Stimulated activated memory B cell treated with anti-CD40 and anti-IgM and Interleukin-4, amounts not matched to agents 10 μg/mL and 1 μg/mL and 100 μg/mL, for 72 hours (primary cell): ENCODE measurements at regions not wholly inside any gene's neighbourhood (a gene's known extent, or its start where the extent isn't known, plus 50 kb on each side); places are given as distances from the start of the nearest gene placed in this dataset.

Source experiments
- ATAC-seq: fragments of 150-1000 bp; cut with Tn5 transposase; 2 replicates; pipeline ENCODE4 v1.10.0; 2021
- H3K27ac Mint-ChIP-seq: one replicate; pipeline ENCODE4 v1.8.0; 2022; ENCODE audit warnings: mild to moderate bottlenecking, mixed read lengths
- H3K27me3 Mint-ChIP-seq: one replicate; pipeline ENCODE4 v1.8.0; 2022; ENCODE audit warnings: mixed read lengths
- H3K36me3 Mint-ChIP-seq: one replicate; pipeline ENCODE4 v1.8.0; 2022; ENCODE audit warnings: mixed read lengths
- H3K4me1 Mint-ChIP-seq: one replicate; pipeline ENCODE4 v1.8.0; 2022; ENCODE audit warnings: mixed read lengths
- H3K4me3 Mint-ChIP-seq: one replicate; pipeline ENCODE4 v1.8.0; 2022; ENCODE audit warnings: mild to moderate bottlenecking, moderate library complexity, mixed read lengths
- H3K9me3 Mint-ChIP-seq: one replicate; pipeline ENCODE4 v1.8.0; 2022; ENCODE audit warnings: mixed read lengths

DNA sequence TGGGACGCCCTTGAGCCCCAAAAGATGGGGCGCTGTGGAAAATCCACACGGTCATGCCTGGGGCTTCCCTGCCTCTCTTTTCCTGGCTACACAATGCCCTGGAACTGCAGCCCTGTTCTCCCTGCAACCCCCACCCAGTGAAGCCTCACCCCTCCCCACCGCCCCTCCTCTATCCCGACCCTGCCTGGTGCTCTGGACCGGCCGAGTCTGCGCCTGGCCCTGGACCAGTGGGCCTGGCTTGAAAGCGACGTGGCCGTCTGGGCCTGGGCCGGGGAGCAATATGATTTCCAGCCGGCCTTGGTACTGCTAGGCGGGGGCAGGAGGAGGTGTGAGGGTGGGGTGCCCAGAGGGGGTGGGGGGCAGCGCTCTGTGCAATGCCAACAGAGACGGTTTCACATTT lies 71.0 kb upstream of the RNU6ATAC start:
- no peaks in the 10 kb centered on the region for H3K4me1 Mint-ChIP-seq
- H3K4me3 Mint-ChIP-seq = no peak overlapping the region
- no peaks in the 10 kb centered on the region for H3K9me3 Mint-ChIP-seq
- no peaks in the 10 kb centered on the region for H3K36me3 Mint-ChIP-seq
- no peak overlapping the region for H3K27ac Mint-ChIP-seq
- no peak for ATAC-seq
- peaks cover 71% of the 10 kb centered on the region for H3K27me3 Mint-ChIP-seq

DNA sequence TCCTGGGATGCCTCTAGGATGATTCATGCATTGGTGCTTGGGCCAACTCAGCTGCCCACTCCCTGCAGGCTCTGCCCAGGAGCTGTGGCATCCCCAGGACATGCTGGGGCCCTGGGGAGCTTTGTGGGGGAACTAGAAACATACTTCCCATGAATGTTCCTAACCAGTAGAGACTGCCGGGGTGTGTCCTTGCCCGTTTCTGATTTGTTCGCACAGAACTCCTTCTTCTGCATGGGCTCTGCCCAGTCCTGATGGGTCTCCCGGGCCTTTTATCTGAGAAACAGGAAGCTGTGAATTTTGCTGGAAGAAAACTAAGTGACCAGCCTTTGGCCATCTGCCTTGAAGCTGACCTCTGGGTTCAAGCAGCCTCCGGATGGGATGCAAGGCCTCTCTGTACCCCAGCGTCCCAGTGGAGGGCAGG lies 71.6 kb upstream of the RNU6ATAC start:
- Mint-ChIP-seq H3K27me3 (peaks cover 70% of the 10 kb centered on the region), H3K4me3 (no peak overlapping the region), H3K9me3 (no peaks in the 10 kb centered on the region), H3K36me3 (no peaks in the 10 kb centered on the region), H3K27ac (no peak overlapping the region), H3K4me1 (no peaks in the 10 kb centered on the region)
- ATAC-seq = no peak

DNA sequence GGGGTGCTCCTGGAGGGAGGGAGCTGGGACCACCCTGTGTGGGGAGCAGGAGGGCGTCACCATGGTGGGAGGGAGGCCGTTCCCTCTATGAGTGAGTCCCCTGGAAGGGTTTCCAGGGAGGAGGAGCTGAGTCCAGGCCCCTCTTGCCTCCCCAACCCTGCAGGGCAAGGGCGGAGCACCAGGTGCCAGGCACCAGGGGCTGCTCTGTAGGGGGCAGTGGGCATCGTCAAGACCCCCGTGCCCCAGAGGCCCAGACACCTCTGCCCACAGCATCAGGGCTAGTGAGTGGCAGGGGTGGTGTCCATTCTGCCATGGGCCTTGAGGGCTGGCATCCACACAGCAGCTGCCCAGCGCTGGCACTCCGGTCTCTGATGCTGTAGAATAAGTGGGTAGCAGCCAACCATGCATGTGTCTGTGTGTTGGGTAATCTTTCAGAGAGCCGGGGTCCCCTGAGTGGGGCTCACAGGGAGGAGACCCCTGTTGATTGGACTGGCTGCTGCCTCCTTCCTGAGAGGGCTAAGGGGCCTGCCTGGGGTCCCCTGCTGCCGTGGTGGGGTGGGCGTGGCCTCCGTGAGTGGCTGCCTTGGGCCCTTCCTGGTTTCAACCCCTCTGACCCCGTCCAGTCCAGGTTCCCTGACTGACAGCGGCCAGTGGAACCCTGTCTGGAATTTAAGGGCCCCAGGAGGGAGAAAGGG lies 72.7 kb upstream of the RNU6ATAC start:
- Mint-ChIP-seq H3K4me3 (no peak overlapping the region), H3K27me3 (peaks cover 59% of the 10 kb centered on the region), H3K36me3 (no peaks in the 10 kb centered on the region), H3K4me1 (no peaks in the 10 kb centered on the region), H3K9me3 (no peaks in the 10 kb centered on the region), H3K27ac (no peak overlapping the region)
- ATAC-seq = no peak

DNA sequence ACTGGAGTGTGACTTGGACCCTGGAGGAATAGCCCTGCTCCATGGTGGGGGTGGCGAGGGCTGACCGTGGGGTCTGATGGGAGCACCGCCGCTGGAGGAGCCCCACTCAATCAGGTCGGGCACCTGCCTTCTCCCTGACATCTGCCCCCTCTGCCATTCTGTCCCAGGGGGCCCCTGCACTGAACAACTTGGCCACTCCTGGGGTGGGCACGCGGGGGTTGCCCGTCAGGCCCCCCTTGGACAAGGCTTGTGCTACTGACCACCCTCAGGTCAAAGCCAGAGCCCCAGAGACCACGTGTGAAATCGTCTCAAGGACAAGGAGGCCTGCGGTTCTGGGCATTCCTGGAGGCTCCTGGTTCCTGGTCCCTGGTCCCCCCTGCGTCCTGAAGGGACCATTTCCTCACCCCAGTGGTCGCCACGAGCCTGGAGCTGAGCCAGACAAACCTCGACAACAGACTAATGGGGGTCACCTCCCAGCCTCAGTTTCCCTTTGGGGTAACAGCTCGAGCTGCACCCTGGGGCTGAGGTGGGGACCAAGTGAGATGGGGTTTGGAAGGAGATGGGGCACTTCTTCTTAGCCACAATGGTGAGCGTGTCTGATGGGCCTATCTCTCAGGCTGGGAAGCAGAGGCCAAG lies 73.4 kb upstream of the RNU6ATAC start:
- H3K9me3 Mint-ChIP-seq = no peaks in the 10 kb centered on the region
- H3K4me3 Mint-ChIP-seq = no peak overlapping the region
- peaks cover 53% of the 10 kb centered on the region for H3K27me3 Mint-ChIP-seq
- no peak overlapping the region for H3K27ac Mint-ChIP-seq
- H3K36me3 Mint-ChIP-seq = no peaks in the 10 kb centered on the region
- no peak for ATAC-seq
- H3K4me1 Mint-ChIP-seq = peaks cover 5% of the 10 kb centered on the region

DNA sequence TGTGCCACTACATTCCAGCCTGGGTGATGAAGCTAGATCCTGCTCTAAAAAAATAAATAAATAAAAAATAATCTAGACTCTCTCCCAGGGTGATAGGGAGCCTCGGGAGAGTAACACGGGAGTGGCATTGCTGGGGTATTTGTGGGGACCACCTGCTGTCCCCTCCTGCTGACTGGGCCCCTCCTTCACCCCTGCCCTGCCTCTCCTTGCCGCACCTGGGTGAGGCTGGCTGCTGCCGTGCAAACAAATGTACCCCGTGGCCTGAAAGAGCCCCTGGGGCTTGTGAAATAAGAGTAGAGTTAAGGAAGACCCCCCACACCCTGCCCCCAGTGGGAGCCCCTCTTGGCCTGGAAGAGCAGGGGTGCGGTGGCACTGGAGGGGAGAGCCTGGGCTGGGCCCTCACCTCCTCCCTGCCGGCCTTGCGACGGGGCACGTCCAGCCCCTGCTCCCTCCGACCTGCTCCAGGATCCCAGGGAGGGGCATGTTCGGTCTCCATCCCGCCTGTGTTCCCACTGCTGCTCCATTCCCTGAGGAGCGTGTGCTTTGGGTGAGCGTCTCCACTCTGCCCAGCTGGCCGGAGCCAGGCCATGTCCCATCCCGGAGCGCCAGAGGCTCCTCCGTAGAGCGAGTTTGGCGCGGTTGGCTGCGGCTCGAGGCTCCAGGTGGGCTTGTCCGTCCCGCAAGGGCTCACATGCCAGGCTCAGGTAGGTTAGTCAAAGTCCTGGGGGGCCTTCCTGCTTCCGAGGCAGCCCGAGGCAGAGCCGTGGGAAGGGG lies 75.0 kb upstream of the RNU6ATAC start:
- H3K36me3 Mint-ChIP-seq = no peaks in the 10 kb centered on the region
- H3K27ac Mint-ChIP-seq = no peak overlapping the region
- H3K4me3 Mint-ChIP-seq = no peak overlapping the region

DNA sequence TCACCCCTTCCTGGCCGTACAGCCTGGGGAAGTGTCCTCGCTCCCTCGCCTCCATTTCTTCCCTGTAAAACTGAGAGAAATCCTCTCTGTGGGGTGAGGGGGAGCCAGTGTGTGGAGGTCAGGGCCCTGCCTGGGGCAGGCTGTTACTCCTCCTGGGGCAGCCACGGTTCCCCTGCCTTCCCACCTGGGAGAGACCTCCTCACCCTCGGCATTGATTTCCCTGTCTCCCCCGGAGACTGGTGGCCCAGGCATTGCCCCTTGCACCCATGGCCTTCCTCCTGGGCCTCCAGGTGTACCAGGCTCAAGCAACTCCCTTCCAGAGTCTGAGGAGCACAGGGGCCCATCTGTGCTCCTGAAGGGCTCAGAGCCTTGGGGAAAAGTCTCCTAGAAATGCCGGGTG lies 75.6 kb upstream of the RNU6ATAC start:
- Mint-ChIP-seq H3K36me3 (no peaks in the 10 kb centered on the region), H3K27ac (no peak overlapping the region), H3K9me3 (peaks cover under 1% of the 10 kb centered on the region), H3K4me3 (no peak overlapping the region), H3K27me3 (peaks cover 32% of the 10 kb centered on the region), H3K4me1 (peaks cover 21% of the 10 kb centered on the region)
- ATAC-seq = no peak

More for the DNA sequence above, 75.0 kb upstream of the RNU6ATAC start:
- H3K9me3 Mint-ChIP-seq = no peaks in the 10 kb centered on the region
- peaks cover 38% of the 10 kb centered on the region for H3K27me3 Mint-ChIP-seq
- ATAC-seq = no peak
- H3K4me1 Mint-ChIP-seq = peaks cover 15% of the 10 kb centered on the region

DNA sequence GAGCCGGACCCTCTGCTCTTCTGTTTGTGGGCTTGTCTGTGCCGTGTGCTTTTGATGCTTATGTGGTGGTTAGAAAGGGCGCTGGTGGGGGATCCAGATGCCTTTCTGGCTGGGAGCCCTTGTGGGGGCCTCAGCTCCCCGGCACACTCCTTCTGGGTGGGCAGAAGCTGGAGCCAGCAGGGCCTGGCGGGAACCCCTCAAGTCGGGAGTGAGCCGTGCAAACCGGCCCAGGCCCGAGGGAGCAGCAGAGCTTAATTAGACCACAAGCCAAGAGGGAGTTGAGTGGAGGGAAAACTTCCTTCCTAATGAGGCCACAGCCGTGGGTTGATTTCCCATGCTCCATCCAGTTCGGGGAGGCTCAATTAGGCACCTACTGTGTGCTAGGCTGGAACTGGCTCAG lies 76.0 kb upstream of the RNU6ATAC start:
- Mint-ChIP-seq H3K36me3 (no peaks in the 10 kb centered on the region), H3K27ac (no peak overlapping the region), H3K27me3 (peaks cover 30% of the 10 kb centered on the region), H3K4me3 (no peak overlapping the region), H3K9me3 (peaks cover 2% of the 10 kb centered on the region), H3K4me1 (peaks cover 25% of the 10 kb centered on the region)
- ATAC-seq = no peak

DNA sequence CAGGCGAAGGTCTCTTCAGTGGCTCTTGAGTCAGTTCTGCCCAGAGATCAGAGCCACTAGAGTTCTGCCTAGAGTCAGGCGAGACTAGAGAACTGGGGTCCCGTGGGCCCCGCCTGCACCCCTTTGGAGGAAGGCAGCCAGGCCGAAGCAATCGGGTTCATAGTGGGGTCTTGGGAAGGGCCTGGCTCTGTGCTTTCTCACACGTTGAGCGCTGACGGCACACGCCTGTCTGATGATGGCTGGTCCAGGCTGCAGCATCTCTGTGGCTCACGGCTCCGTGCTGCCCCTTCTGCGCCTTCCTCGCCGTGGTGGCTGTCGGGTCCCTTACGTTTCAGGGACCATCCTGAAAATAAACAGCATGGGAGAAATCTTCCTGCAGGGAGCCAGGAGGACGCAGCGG lies 78.3 kb upstream of the RNU6ATAC start:
- H3K4me3 Mint-ChIP-seq = no peak overlapping the region
- H3K27me3 Mint-ChIP-seq = peaks cover 28% of the 10 kb centered on the region
- no peak overlapping the region for H3K27ac Mint-ChIP-seq
- H3K36me3 Mint-ChIP-seq = no peaks in the 10 kb centered on the region
- H3K4me1 Mint-ChIP-seq = peaks cover 28% of the 10 kb centered on the region
- ATAC-seq = no peak
- H3K9me3 Mint-ChIP-seq = peaks cover 2% of the 10 kb centered on the region

DNA sequence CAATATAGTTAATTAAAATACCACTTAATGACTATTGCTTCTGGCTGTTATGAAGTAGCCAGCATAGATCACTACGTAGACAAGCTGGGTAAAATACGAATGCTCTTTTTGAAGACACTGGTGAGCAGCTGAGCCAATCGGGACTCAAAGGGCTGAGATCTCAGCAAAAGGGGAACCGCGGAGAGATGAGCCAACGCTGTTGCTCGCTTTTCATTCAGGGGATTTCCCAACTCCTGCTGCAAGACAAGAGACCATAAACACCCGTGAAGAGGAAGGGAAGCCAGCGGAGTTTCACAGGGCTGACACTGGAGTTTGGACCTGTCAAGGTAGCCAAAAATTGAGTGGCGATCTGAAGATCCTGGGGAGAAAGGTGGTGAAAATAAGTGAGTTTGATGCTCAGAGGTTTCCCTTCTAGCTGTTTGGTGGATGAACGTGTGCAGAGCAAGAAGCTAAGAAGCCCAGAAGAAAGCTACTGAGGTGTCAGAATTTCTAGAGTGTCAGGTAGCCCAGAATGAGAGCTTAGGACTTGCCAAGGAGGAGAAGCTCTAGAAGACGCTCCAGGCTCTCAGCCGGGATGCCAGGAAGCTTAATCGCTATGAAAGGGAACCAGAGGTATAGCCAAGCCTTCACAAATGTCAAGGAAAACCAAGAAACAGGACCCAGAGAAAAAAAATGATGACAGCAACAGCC lies 79.6 kb upstream of the RNU6ATAC start:
- peaks cover 33% of the 10 kb centered on the region for H3K4me1 Mint-ChIP-seq
- peak overlapping the region; percentile 47 for H3K4me3 Mint-ChIP-seq
- peak overlapping the region; percentile 29 for H3K27ac Mint-ChIP-seq
- H3K36me3 Mint-ChIP-seq = no peaks in the 10 kb centered on the region
- ATAC-seq = peak; percentile 95
- H3K9me3 Mint-ChIP-seq = peaks cover 7% of the 10 kb centered on the region
- peaks cover 17% of the 10 kb centered on the region for H3K27me3 Mint-ChIP-seq

DNA sequence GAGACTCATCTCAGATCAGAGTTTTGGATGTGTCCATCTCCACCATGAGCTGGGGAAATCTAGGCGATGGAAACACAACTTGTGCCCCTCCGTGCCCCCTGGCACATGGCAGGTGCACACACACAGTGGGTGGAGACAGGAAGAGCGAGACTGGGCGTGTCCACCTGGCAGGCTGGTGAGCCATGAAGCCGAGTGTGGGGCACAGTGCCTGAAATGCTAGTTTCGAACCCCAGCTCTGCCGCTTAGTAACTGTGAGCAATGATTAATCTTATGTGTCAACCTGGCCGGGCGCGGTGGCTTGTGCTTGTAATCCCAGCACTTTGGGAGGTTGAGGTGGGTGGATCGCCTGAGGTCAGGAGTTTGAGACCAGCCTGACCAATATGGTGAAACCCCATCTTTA lies 80.8 kb upstream of the RNU6ATAC start:
- Mint-ChIP-seq H3K4me1 (peaks cover 33% of the 10 kb centered on the region), H3K9me3 (peaks cover 7% of the 10 kb centered on the region)

DNA sequence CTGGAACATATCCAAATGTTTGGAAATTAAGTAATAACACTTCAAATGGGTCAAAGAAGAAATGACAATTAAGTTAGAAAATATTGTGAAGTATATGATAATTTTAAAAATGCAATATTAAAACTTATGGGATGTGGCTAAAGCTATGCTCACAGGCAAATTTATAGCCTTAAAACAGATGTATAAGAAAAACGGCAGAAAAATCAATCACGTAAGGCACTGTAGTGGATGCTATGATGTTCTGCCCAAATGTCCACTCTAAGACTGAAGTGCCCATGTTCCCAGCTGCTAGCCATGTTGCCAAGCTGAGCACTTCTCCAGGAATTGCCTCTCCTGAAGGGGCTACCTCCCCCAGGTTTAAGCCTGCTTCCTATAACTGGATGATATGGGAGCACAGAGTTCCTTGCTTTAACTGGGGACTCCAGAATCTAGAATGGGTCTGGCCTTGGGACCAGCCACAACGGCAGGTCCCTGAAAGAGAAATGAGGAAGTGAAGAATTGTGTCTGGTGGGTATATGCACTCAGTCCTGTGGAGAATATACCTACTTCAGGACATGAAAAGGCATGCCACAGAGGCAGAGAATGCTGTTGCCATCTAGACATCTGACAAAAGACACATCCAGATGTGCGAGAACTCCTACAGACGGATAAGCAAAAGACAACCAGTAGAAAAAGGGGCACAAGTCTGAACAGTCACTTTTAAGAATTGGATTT lies 78.2 kb upstream of the RXRA start:
- Mint-ChIP-seq H3K4me1 (peaks cover 26% of the 10 kb centered on the region), H3K27ac (no peak overlapping the region), H3K9me3 (peaks cover 7% of the 10 kb centered on the region), H3K4me3 (no peak overlapping the region), H3K36me3 (no peaks in the 10 kb centered on the region), H3K27me3 (no peaks in the 10 kb centered on the region)
- peak; percentile 56 for ATAC-seq

More for the DNA sequence above, 80.8 kb upstream of the RNU6ATAC start:
- H3K4me3 Mint-ChIP-seq = peak overlapping the region; percentile 30
- H3K27ac Mint-ChIP-seq = peak overlapping the region; percentile 29
- H3K27me3 Mint-ChIP-seq = peaks cover 5% of the 10 kb centered on the region
- ATAC-seq = no peak
- no peaks in the 10 kb centered on the region for H3K36me3 Mint-ChIP-seq

DNA sequence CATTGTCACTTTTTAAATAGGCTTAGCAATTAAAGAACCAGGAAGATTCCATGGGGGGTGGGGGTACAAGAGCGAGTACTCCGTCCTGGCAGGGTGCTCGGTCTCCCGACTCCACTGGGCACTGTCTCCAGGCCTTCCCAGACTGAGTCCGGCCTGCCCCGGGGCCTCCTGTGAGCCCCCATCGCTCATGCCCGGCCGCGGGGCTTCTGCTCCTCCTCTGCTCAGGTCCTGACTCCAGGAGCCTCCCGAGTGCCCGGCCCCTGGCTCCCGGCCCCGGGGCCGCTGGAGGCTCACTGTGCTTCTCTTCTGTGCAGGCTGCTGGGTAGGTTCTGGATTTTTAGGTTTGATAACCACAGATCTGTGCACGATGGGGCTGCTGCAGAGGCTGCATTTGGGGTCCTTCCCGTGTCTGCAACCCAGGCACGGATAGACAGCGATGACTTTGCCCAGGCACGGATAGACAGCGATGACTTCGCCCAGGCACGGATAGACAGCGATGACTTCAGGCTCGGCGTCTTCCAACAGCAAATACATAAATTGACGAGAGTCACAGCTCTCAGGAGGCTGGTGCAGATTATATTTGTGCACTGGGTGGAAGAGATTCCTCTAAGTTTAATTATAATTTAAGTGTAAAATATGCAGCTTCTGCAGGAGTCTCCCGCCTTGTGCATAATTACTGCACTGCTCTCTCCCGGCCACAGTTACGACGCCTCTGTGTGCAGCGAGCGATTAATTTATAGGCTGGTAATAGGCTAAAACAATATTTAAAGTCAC lies 74.8 kb upstream of the RXRA start:
- Mint-ChIP-seq H3K9me3 (peaks cover 4% of the 10 kb centered on the region), H3K27ac (no peak overlapping the region), H3K36me3 (no peaks in the 10 kb centered on the region), H3K4me1 (peaks cover 12% of the 10 kb centered on the region), H3K4me3 (no peak overlapping the region), H3K27me3 (peaks cover 14% of the 10 kb centered on the region)
- no peak for ATAC-seq

DNA sequence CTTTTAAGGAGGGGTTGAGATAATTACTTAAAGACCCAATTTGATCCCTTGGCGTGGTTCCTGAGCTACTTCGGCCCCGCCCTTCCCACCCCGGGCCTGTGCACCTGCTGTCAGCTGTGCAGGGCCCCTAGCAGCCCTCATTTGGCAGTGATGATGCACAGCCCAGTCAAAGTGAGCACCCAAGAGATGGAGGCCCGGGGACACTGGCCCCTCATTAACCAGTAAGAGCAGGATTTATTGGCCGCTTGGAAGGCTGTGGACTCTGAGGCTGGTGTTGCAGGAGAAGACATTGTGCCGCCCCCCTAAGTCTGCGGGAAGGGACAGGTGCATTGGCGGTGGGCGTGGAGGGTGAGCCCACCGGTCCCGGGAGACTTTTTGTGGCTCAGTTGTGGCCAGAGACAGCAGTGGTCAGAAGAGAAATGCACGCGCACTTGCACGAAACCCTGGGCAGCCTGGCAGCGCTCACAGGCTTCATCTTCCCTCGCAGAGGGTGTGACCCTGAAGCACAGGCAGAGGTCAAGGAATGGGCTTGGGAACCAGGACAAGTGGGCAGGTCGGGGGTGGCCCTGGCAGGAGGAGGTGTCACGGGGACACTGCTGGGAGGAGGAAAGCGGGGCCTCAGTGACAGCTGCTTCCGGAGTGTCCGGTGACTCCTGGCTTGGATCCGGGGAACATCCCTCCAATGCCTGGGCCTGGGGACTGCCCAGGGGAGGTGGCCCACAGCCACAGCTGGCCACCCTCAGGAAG lies 74.0 kb upstream of the RXRA start:
- Mint-ChIP-seq H3K4me3 (no peak overlapping the region), H3K27ac (no peak overlapping the region), H3K36me3 (no peaks in the 10 kb centered on the region), H3K4me1 (peaks cover 12% of the 10 kb centered on the region), H3K9me3 (peaks cover 4% of the 10 kb centered on the region), H3K27me3 (peaks cover 21% of the 10 kb centered on the region)
- ATAC-seq = no peak
